ENCODE measurements at regions not wholly inside any gene's neighbourhood (a gene's known extent, or its start where the extent isn't known, plus 50 kb on each side); places are given as distances from the start of the nearest gene placed in this dataset.
"Not testable (repeated sequence)": the region's sequence is repeated elsewhere in the genome, so short reads cannot be mapped to it uniquely, and the experiment has no call there.

DNA sequence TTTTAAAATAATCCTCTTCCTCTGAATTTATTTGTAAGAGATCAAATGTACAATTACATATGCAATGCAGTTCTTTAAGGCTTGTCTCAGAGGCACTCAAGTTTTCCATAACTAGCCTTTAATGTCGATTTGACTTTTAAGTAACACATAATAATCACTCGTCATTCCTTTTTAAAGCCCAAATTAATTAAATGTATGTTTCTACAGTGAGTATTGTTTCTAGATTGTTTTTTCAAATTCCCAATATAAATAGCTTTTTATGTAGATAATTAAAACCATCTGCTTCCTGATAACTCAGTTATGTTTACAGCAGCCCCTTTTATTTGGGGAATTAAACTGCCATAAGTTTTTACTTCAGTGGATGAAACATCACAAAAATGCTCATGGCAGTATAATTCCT is 185.1 kb downstream of the ETNK1 start:
- DNase-seq (ENCODE audit: low read depth) = no peak

GRCh38 chr12:22812531-22812930 is 187.6 kb downstream of the ETNK1 start:
- no peak for DNase-seq (ENCODE audit: low read depth)

GRCh38 chr12:22821985-22822384 is 197.0 kb downstream of the ETNK1 start:
- peak; percentile 10 for DNase-seq (ENCODE audit: low read depth)

- DNase-seq (ENCODE audit: low read depth) = no peak
Observed at GRCh38 chr12:22826026-22826425, 201.1 kb downstream of the ETNK1 start.

- not testable (repeated sequence) for DNase-seq (ENCODE audit: low read depth)
Observed at GRCh38 chr12:22826446-22826981, 201.5 kb downstream of the ETNK1 start.

- no peak for DNase-seq (ENCODE audit: low read depth)
Observed at GRCh38 chr12:22828066-22828465, 203.1 kb downstream of the ETNK1 start.

- no peak for DNase-seq (ENCODE audit: low read depth)
Observed at GRCh38 chr12:22835431-22835830, 210.5 kb downstream of the ETNK1 start.

GRCh38 chr12:22850185-22850584 is 225.2 kb downstream of the ETNK1 start:
- DNase-seq (ENCODE audit: low read depth) = no peak

DNA sequence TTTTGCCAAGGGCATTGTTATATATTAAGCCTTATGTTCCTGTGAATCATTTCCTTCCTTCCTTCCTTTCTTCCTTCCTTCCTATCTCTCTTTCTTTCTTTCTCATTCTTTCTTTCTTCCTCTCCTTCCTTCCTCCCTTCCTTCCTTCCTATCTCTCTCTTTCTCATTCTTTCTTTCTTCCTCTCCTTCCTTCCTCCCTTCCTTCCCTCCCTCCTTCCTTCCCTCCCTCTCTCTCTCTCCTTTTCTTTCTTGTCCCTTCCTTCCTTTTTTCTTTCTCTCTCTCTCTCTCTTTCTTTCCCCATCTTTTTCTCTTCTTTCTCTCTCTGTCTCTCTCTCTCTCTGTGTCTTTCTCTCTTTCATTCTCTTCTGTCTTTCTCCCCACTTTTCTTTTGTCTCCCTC is 226.6 kb downstream of the ETNK1 start:
- no peak for DNase-seq (ENCODE audit: low read depth)

- DNase-seq (ENCODE audit: low read depth) = no peak
Observed at GRCh38 chr12:22855456-22855855, 230.5 kb downstream of the ETNK1 start.

DNA sequence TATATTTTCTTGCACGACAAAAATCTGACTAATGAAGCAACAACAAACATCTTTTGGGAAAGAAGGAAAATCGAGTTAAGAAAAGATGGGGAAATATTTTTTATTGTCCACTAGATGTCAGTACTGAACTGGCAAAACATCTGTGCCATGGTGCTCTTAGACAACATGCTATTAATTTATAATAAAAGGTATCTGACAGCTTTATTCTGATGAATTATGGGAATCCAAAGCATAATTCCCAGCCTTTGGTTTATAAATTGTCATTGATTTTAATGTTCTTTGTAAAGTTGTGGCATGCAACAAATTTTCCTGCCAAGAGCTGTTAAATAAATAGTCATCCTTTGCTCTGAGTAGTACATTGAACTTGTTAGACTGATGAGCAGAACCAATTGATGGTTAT is 231.2 kb downstream of the ETNK1 start:
- peak; percentile 28 for DNase-seq (ENCODE audit: low read depth)

DNA sequence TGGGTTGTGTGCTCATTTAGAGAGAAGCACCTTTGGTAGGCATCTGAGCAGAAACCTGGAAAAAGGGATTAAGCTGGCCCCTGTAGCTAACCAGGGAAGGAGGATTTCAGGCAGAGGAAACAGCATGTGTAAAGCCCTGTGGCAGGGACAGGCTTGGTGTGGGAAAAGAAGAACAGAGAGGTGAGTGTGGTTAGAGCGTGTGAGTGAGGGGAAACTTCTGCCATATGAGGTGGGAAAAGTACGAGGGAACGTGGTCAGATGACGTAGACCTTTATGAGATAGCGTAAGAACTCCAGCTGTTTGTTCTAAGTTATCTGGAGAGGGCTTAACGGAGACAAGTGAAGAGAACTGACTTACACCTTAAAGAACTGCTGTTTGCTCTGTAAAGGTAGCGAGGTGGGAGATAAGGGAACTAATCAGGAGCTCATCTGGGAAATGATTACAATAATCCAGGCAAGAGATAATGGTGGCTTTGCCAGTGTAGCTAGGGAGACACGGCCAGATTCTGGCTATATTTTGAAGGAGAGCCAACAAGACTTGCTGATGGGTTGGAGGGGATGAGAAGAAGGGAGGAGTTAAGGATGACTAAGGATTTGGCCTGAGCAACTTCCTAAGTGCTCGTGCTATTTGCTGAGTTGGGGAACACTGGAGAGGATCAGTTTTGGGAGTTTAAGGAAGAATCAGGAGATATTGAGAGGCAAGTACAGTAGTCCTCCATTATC is 234.0 kb downstream of the ETNK1 start:
- peak; percentile 2 for DNase-seq (ENCODE audit: low read depth)

DNA sequence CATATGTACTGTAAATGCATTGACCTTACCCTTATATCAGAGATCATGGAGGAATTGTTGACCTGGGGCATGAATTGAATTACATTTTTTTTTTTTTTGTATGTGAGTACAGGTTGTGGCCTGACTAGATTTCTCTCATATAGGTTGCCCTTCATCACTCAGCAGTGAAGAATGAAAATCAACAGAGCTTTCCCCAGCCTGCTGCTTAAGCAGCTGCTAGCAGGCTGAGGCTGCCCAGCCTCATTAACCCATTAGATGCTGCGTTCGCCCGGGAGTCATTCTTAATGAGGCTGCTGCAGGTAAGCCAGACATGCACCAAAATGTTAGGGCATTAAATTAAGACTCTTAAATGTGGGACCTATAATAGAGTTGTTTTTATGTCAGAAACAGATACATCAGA is 236.0 kb downstream of the ETNK1 start:
- DNase-seq (ENCODE audit: low read depth) = no peak

DNA sequence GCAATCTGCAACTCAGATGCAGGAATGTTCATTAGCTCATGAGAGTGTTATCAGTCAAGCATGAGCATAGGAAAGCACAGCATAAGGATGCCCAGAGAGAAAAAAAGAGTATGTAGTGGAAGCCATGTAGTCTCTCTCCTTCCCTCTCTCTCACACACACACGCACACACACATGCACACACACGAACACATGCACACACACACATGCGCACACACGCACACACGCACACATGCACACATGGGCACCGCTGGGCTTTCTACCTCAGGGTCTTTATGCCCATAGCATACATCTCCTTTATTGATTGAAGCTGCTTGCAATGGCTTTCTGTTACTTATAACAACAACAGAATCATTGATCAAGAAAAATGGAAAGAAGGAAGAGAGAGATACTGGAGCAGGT is 240.9 kb downstream of the ETNK1 start:
- no peak for DNase-seq (ENCODE audit: low read depth)

- DNase-seq (ENCODE audit: low read depth) = no peak
Observed at GRCh38 chr12:22866406-22866805, 241.4 kb downstream of the ETNK1 start.

DNA sequence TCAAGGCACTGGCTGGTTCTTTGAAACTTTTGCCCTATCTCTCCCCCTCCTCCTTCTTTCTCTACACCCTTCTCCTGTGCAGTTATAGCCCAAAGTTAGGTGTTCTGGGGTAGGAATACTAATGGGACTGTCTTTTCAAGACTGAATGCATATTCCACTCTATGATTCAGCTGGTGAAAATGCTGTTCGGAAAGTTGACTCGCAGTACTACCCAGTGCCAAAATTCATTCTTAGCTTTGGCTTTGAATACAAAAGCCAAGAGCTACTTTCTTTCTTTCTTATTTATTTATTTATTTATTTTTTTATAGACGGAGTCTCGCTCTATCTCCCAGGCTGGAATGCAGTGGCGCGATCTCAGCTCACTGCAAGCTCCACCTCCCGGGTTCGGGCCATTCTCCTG is 249.2 kb downstream of the ETNK1 start:
- no peak for DNase-seq (ENCODE audit: low read depth)

- DNase-seq (ENCODE audit: low read depth) = no peak
Observed at GRCh38 chr12:22876262-22876661, 251.3 kb downstream of the ETNK1 start.

GRCh38 chr12:22879203-22879602 is 254.2 kb downstream of the ETNK1 start:
- no peak for DNase-seq (ENCODE audit: low read depth)

DNA sequence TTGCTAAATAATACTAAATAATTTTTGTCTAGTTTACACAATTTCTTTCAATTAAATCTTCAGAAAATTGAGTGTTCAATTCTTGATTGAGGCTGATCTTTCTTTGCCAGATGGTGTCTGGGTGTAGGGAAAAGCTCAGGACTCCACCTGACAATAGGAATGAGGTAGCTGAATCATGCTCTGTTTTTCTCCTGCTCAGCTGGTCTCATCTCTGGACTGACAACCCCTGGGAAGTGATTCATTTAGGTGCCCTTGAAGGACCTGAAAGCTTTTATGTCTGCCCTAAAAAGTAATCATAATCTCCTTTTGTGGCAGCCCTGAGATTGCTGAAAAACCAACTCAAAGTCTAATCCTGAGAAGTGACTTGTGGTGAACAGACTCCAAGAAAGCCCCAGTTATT is 255.4 kb downstream of the ETNK1 start:
- no peak for DNase-seq (ENCODE audit: low read depth)

DNA sequence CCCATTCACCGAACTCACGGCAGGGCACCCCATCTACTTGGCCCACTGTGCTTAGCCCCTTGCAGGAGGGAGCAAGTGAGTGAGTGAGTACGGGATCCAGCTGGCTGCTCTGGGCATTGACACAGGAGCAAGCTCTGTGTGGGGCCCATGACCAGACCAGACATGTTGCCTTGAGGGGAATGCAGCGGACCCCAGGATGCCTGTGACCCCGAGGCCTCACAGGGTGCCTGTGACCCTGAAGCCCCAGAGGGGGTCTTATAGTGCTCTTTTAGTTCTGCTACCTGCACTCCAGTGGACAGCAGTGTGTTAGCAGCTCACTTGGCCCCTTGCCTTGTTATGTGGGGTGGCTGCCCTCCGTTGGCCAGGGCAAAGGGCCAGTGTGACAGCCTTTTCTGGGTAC is 255.8 kb downstream of the ETNK1 start:
- DNase-seq (ENCODE audit: low read depth) = no peak

- DNase-seq (ENCODE audit: low read depth) = no peak
Observed at GRCh38 chr12:22881878-22882385, 257.0 kb downstream of the ETNK1 start.

DNA sequence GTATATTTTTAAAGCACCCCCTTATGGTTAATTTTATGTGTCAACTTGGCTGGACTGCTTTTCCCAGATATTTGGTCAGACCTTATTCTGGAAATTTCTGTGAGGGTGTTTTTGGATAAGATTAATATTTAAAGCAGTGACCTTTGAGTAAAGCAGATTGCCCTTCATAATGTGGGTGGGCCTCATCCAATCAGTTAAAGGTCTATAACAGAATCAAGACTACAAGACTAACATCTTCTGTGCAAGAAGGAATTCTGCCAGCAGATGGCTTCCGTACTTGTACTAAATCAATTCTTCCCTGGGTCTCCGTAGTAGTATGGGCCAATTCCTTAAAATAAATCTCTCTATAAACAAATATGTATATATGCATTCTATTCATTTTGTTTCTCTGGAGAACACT is 257.6 kb downstream of the ETNK1 start:
- DNase-seq (ENCODE audit: low read depth) = no peak

- no peak for DNase-seq (ENCODE audit: low read depth)
Observed at GRCh38 chr12:22893878-22894277, 268.9 kb downstream of the ETNK1 start.

DNA sequence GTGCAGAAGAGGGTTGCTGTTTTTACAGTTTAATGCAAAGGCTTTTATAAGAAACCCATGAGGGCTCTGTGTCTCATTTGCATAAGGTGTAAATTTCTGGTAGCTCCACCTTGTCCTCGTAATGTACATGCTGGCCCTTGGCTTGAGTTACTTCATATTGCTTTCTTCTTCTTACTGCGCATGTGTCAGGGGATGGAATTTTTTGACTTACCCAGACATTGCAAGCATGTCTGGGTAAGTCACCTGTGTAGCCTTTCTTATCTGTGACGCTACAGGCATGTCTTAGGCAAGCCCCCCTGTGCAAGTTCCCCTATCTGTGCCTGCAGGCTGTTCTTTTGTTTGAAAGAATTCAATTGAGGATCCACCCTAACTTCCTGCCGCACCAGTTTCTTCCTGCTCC is 274.2 kb downstream of the ETNK1 start:
- no peak for DNase-seq (ENCODE audit: low read depth)

Data from RPMI7951 (cell line).